ENCODE measurements at regions not wholly inside any gene's neighbourhood (a gene's known extent, or its start where the extent isn't known, plus 50 kb on each side); places are given as distances from the start of the nearest gene placed in this dataset.
"Not testable (repeated sequence)": the region's sequence is repeated elsewhere in the genome, so short reads cannot be mapped to it uniquely, and the experiment has no call there.

GRCh38 chr5:164300295-164300694 lies 794.9 kb downstream of the MAT2B start:
- no peak for DNase-seq (ENCODE audit: low read depth in 2 of 2)

GRCh38 chr5:164301136-164301535 lies 795.7 kb downstream of the MAT2B start:
- DNase-seq (ENCODE audit: low read depth in 2 of 2) = no peak

- DNase-seq (ENCODE audit: low read depth in 2 of 2) = no peak
Observed at GRCh38 chr5:164301708-164302107, 796.3 kb downstream of the MAT2B start.

GRCh38 chr5:164302533-164303235 lies 797.3 kb downstream of the MAT2B start:
- DNase-seq (ENCODE audit: low read depth in 2 of 2) = no peak

GRCh38 chr5:164303646-164304215 lies 798.3 kb downstream of the MAT2B start:
- no peak for DNase-seq (ENCODE audit: low read depth in 2 of 2)

- no peak for DNase-seq (ENCODE audit: low read depth in 2 of 2)
Observed at GRCh38 chr5:164306662-164307061, 801.2 kb downstream of the MAT2B start.

- DNase-seq (ENCODE audit: low read depth in 2 of 2) = no peak
Observed at GRCh38 chr5:164312801-164313200, 807.4 kb downstream of the MAT2B start.

- no peak for DNase-seq (ENCODE audit: low read depth in 2 of 2)
Observed at GRCh38 chr5:164317676-164318075, 812.3 kb downstream of the MAT2B start.

GRCh38 chr5:164319161-164319560 lies 813.7 kb downstream of the MAT2B start:
- no peak for DNase-seq (ENCODE audit: low read depth in 2 of 2)

- no peak for DNase-seq (ENCODE audit: low read depth in 2 of 2)
Observed at GRCh38 chr5:164324239-164324638, 818.8 kb downstream of the MAT2B start.

- DNase-seq (ENCODE audit: low read depth in 2 of 2) = no peak
Observed at GRCh38 chr5:164326219-164326618, 820.8 kb downstream of the MAT2B start.

GRCh38 chr5:164327166-164327565 lies 821.7 kb downstream of the MAT2B start:
- DNase-seq (ENCODE audit: low read depth in 2 of 2) = not testable (repeated sequence)

GRCh38 chr5:164332349-164333196 lies 827.2 kb downstream of the MAT2B start:
- DNase-seq (ENCODE audit: low read depth in 2 of 2) = no peak

GRCh38 chr5:164335837-164336236 lies 830.4 kb downstream of the MAT2B start:
- DNase-seq (ENCODE audit: low read depth in 2 of 2) = no peak

- DNase-seq (ENCODE audit: low read depth in 2 of 2) = no peak
Observed at GRCh38 chr5:164336276-164336675, 830.9 kb downstream of the MAT2B start.

GRCh38 chr5:164336906-164337305 lies 831.5 kb downstream of the MAT2B start:
- no peak for DNase-seq (ENCODE audit: low read depth in 2 of 2)

- no peak for DNase-seq (ENCODE audit: low read depth in 2 of 2)
Observed at GRCh38 chr5:164341056-164341619, 835.7 kb downstream of the MAT2B start.

- DNase-seq (ENCODE audit: low read depth in 2 of 2) = no peak
Observed at GRCh38 chr5:164345173-164345849, 839.9 kb downstream of the MAT2B start.

- no peak for DNase-seq (ENCODE audit: low read depth in 2 of 2)
Observed at GRCh38 chr5:164345853-164346252, 840.4 kb downstream of the MAT2B start.

- no peak for DNase-seq (ENCODE audit: low read depth in 2 of 2)
Observed at GRCh38 chr5:164346785-164347630, 841.6 kb downstream of the MAT2B start.

GRCh38 chr5:164350236-164350635 lies 844.8 kb downstream of the MAT2B start:
- DNase-seq (ENCODE audit: low read depth in 2 of 2) = no peak

Measured in activated CD8-positive, alpha-beta memory T cell treated with anti-CD3 and anti-CD28 coated beads for 4 hours (primary cell).